ENCODE measurements at regions not wholly inside any gene's neighbourhood (a gene's known extent, or its start where the extent isn't known, plus 50 kb on each side); places are given as distances from the start of the nearest gene placed in this dataset.

DNA sequence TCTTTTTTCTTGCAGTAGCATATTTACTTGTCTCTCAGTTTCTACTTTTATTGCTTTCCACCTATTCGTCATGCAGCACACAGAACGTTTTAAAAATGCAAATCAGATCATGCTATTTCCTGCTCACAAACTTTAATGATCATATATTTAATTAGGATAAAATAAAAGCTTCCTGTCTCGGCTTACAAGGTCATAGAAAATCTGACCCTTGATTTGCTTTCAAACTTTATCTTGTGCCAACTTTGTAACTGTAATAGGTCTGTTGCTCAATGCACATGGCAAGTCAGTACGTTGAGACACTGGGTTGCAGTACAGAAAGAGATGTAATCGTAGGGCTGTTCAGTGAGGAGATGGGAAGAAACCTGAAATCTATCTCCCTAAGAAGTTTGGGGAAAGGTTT, 95.6 kb upstream of the CSNK1A1L start:
- TF ChIP-seq, protein P1, sequence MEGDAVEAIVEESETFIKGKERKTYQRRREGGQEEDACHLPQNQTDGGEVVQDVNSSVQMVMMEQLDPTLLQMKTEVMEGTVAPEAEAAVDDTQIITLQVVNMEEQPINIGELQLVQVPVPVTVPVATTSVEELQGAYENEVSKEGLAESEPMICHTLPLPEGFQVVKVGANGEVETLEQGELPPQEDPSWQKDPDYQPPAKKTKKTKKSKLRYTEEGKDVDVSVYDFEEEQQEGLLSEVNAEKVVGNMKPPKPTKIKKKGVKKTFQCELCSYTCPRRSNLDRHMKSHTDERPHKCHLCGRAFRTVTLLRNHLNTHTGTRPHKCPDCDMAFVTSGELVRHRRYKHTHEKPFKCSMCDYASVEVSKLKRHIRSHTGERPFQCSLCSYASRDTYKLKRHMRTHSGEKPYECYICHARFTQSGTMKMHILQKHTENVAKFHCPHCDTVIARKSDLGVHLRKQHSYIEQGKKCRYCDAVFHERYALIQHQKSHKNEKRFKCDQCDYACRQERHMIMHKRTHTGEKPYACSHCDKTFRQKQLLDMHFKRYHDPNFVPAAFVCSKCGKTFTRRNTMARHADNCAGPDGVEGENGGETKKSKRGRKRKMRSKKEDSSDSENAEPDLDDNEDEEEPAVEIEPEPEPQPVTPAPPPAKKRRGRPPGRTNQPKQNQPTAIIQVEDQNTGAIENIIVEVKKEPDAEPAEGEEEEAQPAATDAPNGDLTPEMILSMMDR (IDR thresholded peaks at IDR 0.05; ENCODE audit: extremely low read depth, insufficient read depth, missing control alignments) = no peak
- in situ Hi-C loops (cut with MboI; ENCODE audit: low pct_unique_long_range_greater_than_20kb, low sequenced_read_pairs, unreplicated experiment) = no loop called here
- DNase-seq (ENCODE audit: low spot score) = no peak

DNA sequence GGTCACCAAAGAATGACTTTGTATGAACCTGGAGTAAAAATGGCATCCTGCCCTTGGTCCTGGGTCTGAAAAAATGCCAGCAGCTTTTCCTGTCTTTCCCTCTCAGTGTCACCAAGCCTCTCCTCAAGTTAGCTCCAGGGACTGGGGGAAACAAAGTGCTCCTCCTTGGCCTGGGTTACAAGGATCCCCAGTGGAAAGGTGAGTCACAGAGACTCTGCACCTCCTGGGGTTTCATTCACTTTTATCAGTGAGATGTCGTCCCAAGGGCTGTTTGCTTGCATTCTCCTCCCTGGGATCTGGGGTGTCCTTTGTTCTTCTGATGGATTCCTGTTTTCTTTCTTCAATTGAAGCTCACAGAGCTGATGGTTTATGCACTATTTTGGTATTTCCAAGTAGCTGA, 93.2 kb upstream of the CSNK1A1L start:
- in situ Hi-C loops (cut with MboI; ENCODE audit: low pct_unique_long_range_greater_than_20kb, low sequenced_read_pairs, unreplicated experiment) = no loop called here
- no peak for DNase-seq (ENCODE audit: low spot score)
- TF ChIP-seq, protein P1 (IDR thresholded peaks at IDR 0.05; ENCODE audit: extremely low read depth, insufficient read depth, missing control alignments) = no peak

DNA sequence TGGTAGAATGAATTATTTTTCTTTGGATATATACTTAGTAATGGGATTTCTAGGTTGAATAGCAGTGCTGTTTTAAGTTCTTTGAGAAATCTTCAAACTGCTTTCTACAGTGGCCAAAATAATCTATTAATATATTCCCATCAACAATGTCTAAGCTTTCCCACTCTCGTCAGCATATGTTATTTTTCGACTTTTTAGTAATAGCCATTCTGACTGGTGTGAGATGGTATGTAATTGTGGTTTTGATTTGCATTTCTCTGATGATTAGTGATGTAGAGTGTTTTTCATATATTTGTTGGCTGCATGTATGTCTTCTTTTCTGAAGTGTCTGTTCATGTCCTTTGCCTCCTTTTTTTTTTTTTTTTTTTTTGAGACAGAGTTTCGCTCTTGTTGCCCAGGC, 90.2 kb upstream of the CSNK1A1L start:
- TF ChIP-seq, protein P1 (IDR thresholded peaks at IDR 0.05; ENCODE audit: extremely low read depth, insufficient read depth, missing control alignments) = no peak
- in situ Hi-C loops (cut with MboI; ENCODE audit: low pct_unique_long_range_greater_than_20kb, low sequenced_read_pairs, unreplicated experiment) = no loop called here
- DNase-seq (ENCODE audit: low spot score) = no peak

DNA sequence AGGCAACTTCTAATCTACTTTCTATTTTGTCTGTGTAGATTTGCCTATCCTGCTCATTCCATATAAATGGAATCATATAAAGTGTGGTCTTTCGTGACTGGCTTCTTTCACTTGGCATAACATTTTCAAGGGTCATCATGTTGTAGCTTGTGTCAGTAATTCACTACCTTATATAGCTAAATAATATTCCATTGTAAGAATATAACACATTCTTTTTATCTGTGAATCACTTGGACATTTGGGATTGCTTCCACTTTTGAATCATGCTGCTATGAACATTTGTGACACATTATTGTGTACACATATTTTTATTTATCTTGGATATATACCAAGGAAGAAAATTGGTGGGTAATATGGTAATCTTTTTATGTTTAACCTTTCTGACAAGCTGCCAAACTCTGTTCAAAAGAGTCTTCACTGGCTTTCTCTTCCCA, 89.0 kb upstream of the CSNK1A1L start:
- TF ChIP-seq, protein P1 (IDR thresholded peaks at IDR 0.05; ENCODE audit: extremely low read depth, insufficient read depth, missing control alignments) = no peak
- in situ Hi-C loops (cut with MboI; ENCODE audit: low pct_unique_long_range_greater_than_20kb, low sequenced_read_pairs, unreplicated experiment) = no loop called here

DNA sequence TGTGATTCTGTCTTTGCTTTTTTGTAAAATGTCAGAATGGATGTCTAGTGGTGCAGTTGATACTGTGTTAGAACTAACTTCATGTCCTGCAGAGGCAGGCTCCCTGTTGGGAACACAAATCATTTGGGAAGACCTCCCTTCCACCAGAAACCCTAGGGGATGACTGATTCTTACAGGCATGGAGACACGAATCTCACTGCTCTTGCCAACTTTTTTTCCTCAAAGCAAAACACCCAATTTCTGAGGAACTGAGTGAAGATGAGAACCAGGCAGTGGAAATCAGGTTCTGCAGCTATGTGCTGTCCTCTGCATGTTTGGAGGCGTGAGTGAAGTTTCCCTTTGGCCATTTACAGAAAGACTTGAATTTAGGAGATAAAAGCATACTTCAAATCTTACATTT, 87.5 kb upstream of the CSNK1A1L start:
- no peak for DNase-seq (ENCODE audit: low spot score)
- in situ Hi-C loops (cut with MboI; ENCODE audit: low pct_unique_long_range_greater_than_20kb, low sequenced_read_pairs, unreplicated experiment) = no loop called here
- TF ChIP-seq, protein P1 (IDR thresholded peaks at IDR 0.05; ENCODE audit: extremely low read depth, insufficient read depth, missing control alignments) = no peak

More for the DNA sequence above, 89.0 kb upstream of the CSNK1A1L start:
- no peak for DNase-seq (ENCODE audit: low spot score)

DNA sequence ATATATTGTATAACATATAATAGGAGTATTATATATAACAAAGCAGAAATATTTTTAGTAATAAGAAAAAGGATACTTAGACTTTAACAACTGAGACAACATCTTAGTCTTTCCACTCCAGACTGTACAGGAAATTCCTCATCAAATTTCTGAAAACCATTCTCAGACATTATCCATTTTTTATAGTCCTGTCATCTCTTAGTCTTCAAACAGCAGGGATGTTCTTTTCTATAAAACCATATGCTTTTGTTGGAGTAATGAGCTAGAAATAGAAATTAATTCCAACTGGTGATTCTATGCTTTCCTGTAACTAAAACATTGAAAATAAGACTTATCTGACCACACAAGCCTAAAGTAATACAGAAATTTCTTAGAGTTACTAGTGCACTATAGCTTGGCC, 82.2 kb upstream of the CSNK1A1L start:
- in situ Hi-C loops (cut with MboI; ENCODE audit: low pct_unique_long_range_greater_than_20kb, low sequenced_read_pairs, unreplicated experiment) = no loop called here
- no peak for DNase-seq (ENCODE audit: low spot score)
- TF ChIP-seq, protein P1 (IDR thresholded peaks at IDR 0.05; ENCODE audit: extremely low read depth, insufficient read depth, missing control alignments) = no peak

DNA sequence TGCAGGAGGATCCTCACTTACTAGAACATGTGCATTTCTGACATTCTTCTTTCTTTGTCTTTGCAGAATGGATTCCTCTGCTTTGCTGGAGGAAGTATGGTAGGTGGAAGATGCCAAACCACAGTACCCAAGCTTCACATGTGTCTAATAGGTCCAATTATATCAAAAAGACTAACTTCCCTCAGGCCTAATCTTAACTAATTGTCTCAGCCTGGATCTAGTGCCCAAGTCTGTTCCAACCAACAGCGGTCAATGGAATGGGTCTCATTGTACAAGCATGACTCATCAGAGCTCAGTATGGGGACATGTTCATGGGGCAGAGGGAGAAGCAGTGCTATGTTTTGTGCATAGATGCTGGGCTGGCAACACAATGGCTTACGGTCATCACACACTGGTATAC, 81.6 kb upstream of the CSNK1A1L start:
- no peak for DNase-seq (ENCODE audit: low spot score)
- in situ Hi-C loops (cut with MboI; ENCODE audit: low pct_unique_long_range_greater_than_20kb, low sequenced_read_pairs, unreplicated experiment) = no loop called here
- TF ChIP-seq, protein P1 (IDR thresholded peaks at IDR 0.05; ENCODE audit: extremely low read depth, insufficient read depth, missing control alignments) = no peak
